T-cell (primary cell): ENCODE measurements at regions not wholly inside any gene's neighbourhood (a gene's known extent, or its start where the extent isn't known, plus 50 kb on each side); places are given as distances from the start of the nearest gene placed in this dataset.

Source experiments
- ATAC-seq, 4 experiments: fragments of 200-7000 bp in 3 of 4; fragments of 150-1000 bp in 1 of 4; cut with Tn5 transposase; replicated peaks in 1 of 4; 1 replicate in 3 of 4; 2 replicates in 1 of 4; pipeline ENCODE4 v1.10.0; 2021; ENCODE audit warnings: moderate library complexity in 3 of 4, mild to moderate bottlenecking in 2 of 4, moderate number of reproducible peaks in 1 of 4
- CTCF ChIA-PET, 2 donors: fragments of 300-600 bp; sonication (Branson Sonifier 250); formaldehyde crosslinking; loops; one replicate each; lab custom pipeline; 2022; ENCODE audit warnings: antibody characterized with exemption in 2 of 2; lab: Charles Lee
- POLR2A ChIA-PET, 2 donors: fragments of 300-600 bp; sonication (Branson Sonifier 250); formaldehyde crosslinking; loops; one replicate each; lab custom pipeline; 2022; ENCODE audit warnings: antibody characterized with exemption in 2 of 2; lab: Charles Lee
- DNase-seq, 35 experiments: peaks; one replicate each; pipeline versions ENCODE4 v3.0.0 to v3.0.0-alpha.2; 2013 to 2023
- H3K27ac ChIP-seq: one replicate; pipeline ENCODE4 v1.5.1; 2013; ENCODE audit warnings: low read length
- H3K27me3 ChIP-seq, 2 experiments: replicated peaks in 1 of 2; 1 replicate in 1 of 2; 2 replicates in 1 of 2; pipeline versions ENCODE4 v1.6.1 to v1.7.0; 2013; ENCODE audit warnings: low read length in 1 of 2, mixed read lengths in 1 of 2; ENCODE audit not compliant: control insufficient read depth in 2 of 2, insufficient read depth in 2 of 2; ENCODE audit errors: extremely low read depth in 1 of 2
- H3K36me3 ChIP-seq, 2 donors: 1 replicate in 1 of 2; 2 replicates in 1 of 2; pipeline versions ENCODE4 v1.6.1 to v1.7.0; 2013; ENCODE audit warnings: low read length in 1 of 2; ENCODE audit not compliant: control insufficient read depth in 2 of 2, insufficient read depth in 1 of 2; ENCODE audit errors: extremely low read depth in 1 of 2
- H3K4me1 ChIP-seq, 2 experiments: 1 replicate in 1 of 2; 2 replicates in 1 of 2; pipeline versions ENCODE4 v1.6.1 to v1.7.0; 2013; ENCODE audit warnings: low read length in 2 of 2, mixed read lengths in 1 of 2; ENCODE audit not compliant: insufficient read depth in 2 of 2, control insufficient read depth in 1 of 2; ENCODE audit errors: extremely low read depth in 1 of 2
- H3K4me3 ChIP-seq, 2 donors: 1 replicate in 1 of 2; 2 replicates in 1 of 2; pipeline versions ENCODE4 v1.5.1 to v1.7.0; 2013; ENCODE audit warnings: mild to moderate bottlenecking in 2 of 2, low read length in 1 of 2, moderate library complexity in 1 of 2; ENCODE audit not compliant: control insufficient read depth in 1 of 2; ENCODE audit errors: extremely low read depth in 1 of 2
- H3K9me3 ChIP-seq: 2 replicates; pipeline ENCODE4 v1.7.0; 2013
- H3K27ac Mint-ChIP-seq, 2 donors: one replicate each; pipeline ENCODE4 v1.8.0; 2020 to 2021; ENCODE audit warnings: mild to moderate bottlenecking in 2 of 2, mixed read lengths in 2 of 2
- H3K27me3 Mint-ChIP-seq, 2 donors: one replicate each; pipeline ENCODE4 v1.8.0; 2021 to 2022; ENCODE audit warnings: mixed read lengths in 2 of 2
- H3K36me3 Mint-ChIP-seq: one replicate; pipeline ENCODE4 v1.8.0; 2021; ENCODE audit warnings: mixed read lengths
- H3K4me1 Mint-ChIP-seq, 3 donors: one replicate each; pipeline ENCODE4 v1.8.0; 2020 to 2022; ENCODE audit warnings: mixed read lengths in 3 of 3, mild to moderate bottlenecking in 1 of 3
- H3K4me3 Mint-ChIP-seq, 3 donors: one replicate each; pipeline ENCODE4 v1.8.0; 2020 to 2022; ENCODE audit warnings: mild to moderate bottlenecking in 3 of 3, mixed read lengths in 3 of 3, moderate library complexity in 3 of 3
- H3K9me3 Mint-ChIP-seq, 3 donors: one replicate each; pipeline ENCODE4 v1.8.0; 2020 to 2022; ENCODE audit warnings: mixed read lengths in 3 of 3
- WGBS: methylation state at CpG from one replicate; pipeline ENCODE4 v1.1.5; 2013; ENCODE audit warnings: missing lambda C conversion rate; ENCODE audit not compliant: insufficient coverage; 5-methylcytosine and 5-hydroxymethylcytosine counted together

GRCh38 chr13:89650226-89650625 is 1697.3 kb upstream of the MIR17HG start:
- Mint-ChIP-seq H3K4me1 (no peaks in the 10 kb centered on the region), H3K27me3 (no peaks in the 10 kb centered on the region), H3K27ac (no peak overlapping the region), H3K36me3 (no peaks in the 10 kb centered on the region), H3K9me3 (peaks cover 11 to 37% (median 18%) of the 10 kb centered on the region in 3 donors), H3K4me3 (no peak overlapping the region)
- Histone ChIP-seq H3K4me3 (no peak overlapping the region), H3K27ac (no peak overlapping the region), H3K9me3 (peaks cover 2% of the 10 kb centered on the region), H3K36me3 (no peaks in the 10 kb centered on the region), H3K27me3 (no peaks in the 10 kb centered on the region), H3K4me1 (no peaks in the 10 kb centered on the region)
- ATAC-seq (no peak), DNase-seq (no peak)
- ChIA-PET POLR2A (no interaction called here), CTCF (no interaction called here)
- WGBS: 74% methylated on average over 7 of the region's 7 CpGs

DNA sequence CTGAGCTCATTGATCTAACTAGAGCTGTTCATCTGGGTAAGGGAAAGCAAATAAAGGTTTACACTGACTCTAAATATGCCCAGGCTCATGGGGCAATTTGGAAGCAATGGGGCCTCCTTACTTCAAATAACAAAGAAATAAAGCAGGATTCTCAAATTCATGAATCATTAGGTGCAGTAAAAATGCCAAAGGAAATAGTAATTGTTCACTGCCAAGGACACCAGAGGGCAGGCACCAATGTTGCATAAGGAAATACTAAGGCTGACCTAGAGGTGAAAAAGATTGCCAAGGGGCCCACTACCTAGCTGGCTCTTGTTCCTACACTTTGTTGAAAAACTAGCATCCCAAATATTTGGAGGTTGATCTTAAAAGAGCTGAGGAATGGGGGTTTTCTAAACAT is 1686.7 kb upstream of the MIR17HG start:
- Histone ChIP-seq H3K27ac (no peak overlapping the region), H3K9me3 (peaks cover 3% of the 10 kb centered on the region), H3K4me1 (no peaks in the 10 kb centered on the region), H3K4me3 (no peak overlapping the region), H3K27me3 (no peaks in the 10 kb centered on the region), H3K36me3 (no peaks in the 10 kb centered on the region)
- ChIA-PET POLR2A (no interaction called here), CTCF (no interaction called here)
- DNase-seq (no peak), ATAC-seq (no peak)
- Mint-ChIP-seq H3K36me3 (no peaks in the 10 kb centered on the region), H3K9me3 (peaks cover 8 to 25% (median 21%) of the 10 kb centered on the region in 3 donors), H3K4me1 (no peaks in the 10 kb centered on the region), H3K4me3 (no peak overlapping the region), H3K27ac (no peak overlapping the region), H3K27me3 (no peaks in the 10 kb centered on the region)

DNA sequence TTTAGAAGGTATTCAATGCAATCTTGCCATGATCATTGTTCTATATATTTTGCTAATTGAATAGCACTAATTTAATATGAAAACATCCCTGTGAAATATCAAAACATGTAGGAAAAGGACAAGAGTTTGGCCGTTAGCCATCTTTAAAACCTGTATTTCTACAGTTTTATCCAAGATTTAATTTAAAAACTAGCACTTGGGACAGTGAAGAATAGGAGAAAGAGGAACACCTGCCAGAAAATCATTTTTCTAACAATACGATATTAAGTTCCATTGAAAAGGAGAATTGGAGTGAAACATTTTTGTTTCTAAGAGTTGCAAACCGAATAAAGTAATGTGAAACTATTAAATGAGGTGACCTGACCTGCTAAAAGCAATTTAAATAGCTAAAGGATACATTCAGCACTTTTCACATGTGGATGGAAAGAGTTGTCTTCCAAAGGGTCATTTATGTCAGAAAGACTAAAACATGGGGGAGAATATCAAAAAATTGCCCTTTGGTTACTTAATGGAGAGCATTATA is 1673.6 kb upstream of the MIR17HG start:
- ATAC-seq (no peak), DNase-seq (no peak)
- Mint-ChIP-seq H3K9me3 (peaks cover 10 to 19% (median 15%) of the 10 kb centered on the region in 3 donors), H3K36me3 (no peaks in the 10 kb centered on the region), H3K4me1 (no peaks in the 10 kb centered on the region), H3K27ac (no peak overlapping the region), H3K27me3 (no peaks in the 10 kb centered on the region), H3K4me3 (no peak overlapping the region)
- no peak overlapping the region for H3K27ac ChIP-seq
- no peaks in the 10 kb centered on the region for H3K36me3 ChIP-seq
- H3K9me3 ChIP-seq: no peaks in the 10 kb centered on the region
- H3K27me3 ChIP-seq: no peaks in the 10 kb centered on the region
- ChIA-PET POLR2A (no interaction called here), CTCF (no interaction called here)
- no CpG with 5 or more reads among the region's 3 CpGs for WGBS
- no peak overlapping the region for H3K4me3 ChIP-seq
- H3K4me1 ChIP-seq: no peaks in the 10 kb centered on the region

DNA sequence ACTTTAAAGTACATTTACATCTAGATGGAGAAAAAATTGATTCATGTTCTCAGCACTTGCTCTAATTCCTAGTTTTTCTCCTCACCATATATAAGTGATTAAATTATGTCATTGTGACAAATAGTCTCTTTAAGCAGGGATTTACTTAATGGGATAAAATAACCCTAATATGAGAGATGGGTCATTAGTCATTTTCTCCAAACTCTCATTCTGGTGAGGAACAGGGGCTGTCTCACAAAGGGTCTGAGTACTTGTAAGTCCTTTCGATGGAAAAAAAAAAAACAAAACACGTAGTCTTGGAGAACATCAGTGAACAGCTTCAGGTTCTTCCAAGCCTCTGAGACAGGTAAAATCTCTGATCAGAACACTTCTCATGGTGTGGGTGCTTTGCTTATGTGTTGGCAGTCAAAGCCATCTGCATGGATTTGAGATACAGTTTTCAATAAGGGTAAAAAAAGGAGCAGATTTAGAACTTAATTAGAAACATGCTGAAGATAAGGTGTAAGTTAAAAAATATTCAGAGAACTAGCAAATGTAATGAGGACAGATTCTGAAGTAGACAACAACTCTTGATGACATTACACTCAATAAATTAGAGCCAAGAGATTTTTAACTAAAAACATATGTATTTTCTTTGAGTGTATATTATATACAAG is 1668.9 kb upstream of the MIR17HG start:
- no peaks in the 10 kb centered on the region for H3K4me1 Mint-ChIP-seq
- H3K4me3 Mint-ChIP-seq: no peak overlapping the region
- 100% methylated on average over 1 of the region's 2 CpGs for WGBS
- no peaks in the 10 kb centered on the region for H3K27me3 ChIP-seq
- no peaks in the 10 kb centered on the region for H3K4me1 ChIP-seq
- no peak overlapping the region for H3K27ac ChIP-seq
- peaks cover 4 to 25% (median 8%) of the 10 kb centered on the region in 3 donors for H3K9me3 Mint-ChIP-seq
- DNase-seq: no peak
- no peaks in the 10 kb centered on the region for H3K36me3 Mint-ChIP-seq
- H3K9me3 ChIP-seq: no peaks in the 10 kb centered on the region
- H3K4me3 ChIP-seq: no peak overlapping the region
- ChIA-PET POLR2A (no interaction called here), CTCF (no interaction called here)
- no peak for ATAC-seq
- no peak overlapping the region for H3K27ac Mint-ChIP-seq
- H3K36me3 ChIP-seq: no peaks in the 10 kb centered on the region
- no peaks in the 10 kb centered on the region for H3K27me3 Mint-ChIP-seq

- H3K27ac ChIP-seq: no peak overlapping the region
- H3K27me3 ChIP-seq: no peaks in the 10 kb centered on the region
- no peaks in the 10 kb centered on the region for H3K36me3 ChIP-seq
- ChIA-PET POLR2A (no interaction called here), CTCF (no interaction called here)
- H3K27me3 Mint-ChIP-seq: no peaks in the 10 kb centered on the region
- H3K9me3 Mint-ChIP-seq: peaks cover 4 to 33% (median 8%) of the 10 kb centered on the region in 3 donors
- H3K36me3 Mint-ChIP-seq: no peaks in the 10 kb centered on the region
- no peaks in the 10 kb centered on the region for H3K9me3 ChIP-seq
- no peak for DNase-seq
- no peak overlapping the region for H3K4me3 Mint-ChIP-seq
- no peaks in the 10 kb centered on the region for H3K4me1 ChIP-seq
- no peak for ATAC-seq
- H3K27ac Mint-ChIP-seq: no peak overlapping the region
- H3K4me3 ChIP-seq: no peak overlapping the region
- no peaks in the 10 kb centered on the region for H3K4me1 Mint-ChIP-seq
These were observed 1662.6 kb upstream of the MIR17HG start for GRCh38 chr13:89684896-89685295.

DNA sequence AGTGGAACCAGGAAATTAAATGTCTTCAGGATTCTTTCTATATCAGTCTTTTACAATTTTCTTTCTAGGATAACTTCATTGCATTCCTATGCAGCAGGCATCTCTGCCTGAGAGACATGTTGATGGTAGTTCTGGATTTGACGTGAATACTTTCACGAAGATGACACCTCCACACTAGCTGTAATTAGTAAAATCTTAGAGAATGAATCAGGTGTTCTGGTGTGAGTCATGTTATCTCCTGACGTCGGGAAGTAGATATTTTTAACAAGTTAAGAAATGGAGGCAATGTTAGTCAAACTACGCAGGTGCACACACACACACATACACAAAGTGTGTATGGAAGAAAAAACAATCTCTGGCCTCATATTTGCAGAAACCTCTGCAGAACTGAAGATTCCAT is 1661.3 kb upstream of the MIR17HG start:
- Mint-ChIP-seq H3K4me1 (no peaks in the 10 kb centered on the region), H3K4me3 (no peak overlapping the region), H3K27me3 (no peaks in the 10 kb centered on the region), H3K9me3 (peaks cover 3 to 29% (median 4%) of the 10 kb centered on the region in 3 donors), H3K36me3 (no peaks in the 10 kb centered on the region), H3K27ac (no peak overlapping the region)
- Histone ChIP-seq H3K27ac (no peak overlapping the region), H3K36me3 (no peaks in the 10 kb centered on the region), H3K27me3 (no peaks in the 10 kb centered on the region), H3K9me3 (no peaks in the 10 kb centered on the region), H3K4me1 (no peaks in the 10 kb centered on the region), H3K4me3 (no peak overlapping the region)
- ChIA-PET POLR2A (no interaction called here), CTCF (no interaction called here)
- ATAC-seq: no peak
- WGBS: no CpG with 5 or more reads among the region's 5 CpGs
- no peak for DNase-seq

GRCh38 chr13:89687066-89687465 is 1660.4 kb upstream of the MIR17HG start:
- no peaks in the 10 kb centered on the region for H3K27me3 ChIP-seq
- DNase-seq: no peak
- Mint-ChIP-seq H3K4me3 (no peak overlapping the region), H3K36me3 (no peaks in the 10 kb centered on the region), H3K27ac (no peak overlapping the region), H3K4me1 (no peaks in the 10 kb centered on the region), H3K9me3 (peaks cover 3 to 23% (median 4%) of the 10 kb centered on the region in 3 donors), H3K27me3 (no peaks in the 10 kb centered on the region)
- no peaks in the 10 kb centered on the region for H3K9me3 ChIP-seq
- ChIA-PET POLR2A (no interaction called here), CTCF (no interaction called here)
- H3K4me1 ChIP-seq: no peaks in the 10 kb centered on the region
- no CpG with 5 or more reads among the region's 5 CpGs for WGBS
- ATAC-seq: no peak
- H3K36me3 ChIP-seq: no peaks in the 10 kb centered on the region
- H3K4me3 ChIP-seq: no peak overlapping the region
- no peak overlapping the region for H3K27ac ChIP-seq
